Upper lobe of left lung (tissue), 6 donors: ENCODE measurements at regions not wholly inside any gene's neighbourhood (a gene's known extent, or its start where the extent isn't known, plus 50 kb on each side); places are given as distances from the start of the nearest gene placed in this dataset.

Experiments
- ATAC-seq, 2 donors: fragments of 200-7000 bp; cut with Tn5 transposase; one replicate each; pipeline ENCODE4 v1.9.1; 2022; ENCODE audit warnings: mild to moderate bottlenecking in 2 of 2, moderate library complexity in 2 of 2; ENCODE audit not compliant: low FRiP score in 2 of 2
- DNase-seq, 2 donors: peaks; one replicate each; pipeline ENCODE4 v3.0.0-alpha.2; 2019 to 2020
- H3K27ac ChIP-seq, 4 donors: fragments of 200-600 bp; sonication (generic); one replicate each; pipeline ENCODE4 v1.5.1; 2016 to 2019
- H3K27me3 ChIP-seq, 4 donors: fragments of 200-600 bp; sonication (generic); one replicate each; pipeline ENCODE4 v1.5.1; 2017 to 2019
- H3K36me3 ChIP-seq, 4 donors: fragments of 200-600 bp; sonication (generic); one replicate each; pipeline ENCODE4 v1.5.1; 2016 to 2019
- H3K4me1 ChIP-seq, 4 donors: fragments of 200-600 bp; sonication (generic); one replicate each; pipeline ENCODE4 v1.5.1; 2018 to 2019
- H3K4me3 ChIP-seq, 4 donors: fragments of 200-600 bp; sonication (generic); one replicate each; pipeline ENCODE4 v1.5.1; 2017 to 2019; ENCODE audit warnings: mild to moderate bottlenecking in 2 of 4, moderate library complexity in 1 of 4
- H3K9me3 ChIP-seq, 4 donors: fragments of 200-600 bp; sonication (generic); one replicate each; pipeline ENCODE4 v1.5.1; 2018 to 2019
- CTCF ChIP-seq, 6 experiments: fragments of 450-650 bp in 4 of 6; fragments of 200-600 bp in 2 of 6; sonication (generic) in 2 of 6; IDR thresholded peaks; one replicate each; pipeline ENCODE4 v1.5.1; 2016 to 2019; ENCODE audit warnings: antibody characterized with exemption in 6 of 6
- EP300 ChIP-seq, 4 donors: sonication (generic); formaldehyde crosslinking; IDR thresholded peaks; one replicate each; pipeline ENCODE4 v1.5.1; 2017; ENCODE audit warnings: antibody characterized with exemption in 4 of 4, control low read depth in 2 of 4
- POLR2A ChIP-seq, 4 donors: fragments of 450-650 bp; IDR thresholded peaks; one replicate each; pipeline ENCODE4 v1.5.1; 2016 to 2017; ENCODE audit warnings: antibody characterized with exemption in 4 of 4, mild to moderate bottlenecking in 2 of 4
- POLR2AphosphoS5 ChIP-seq, 2 donors: sonication (generic); formaldehyde crosslinking; IDR thresholded peaks; one replicate each; pipeline ENCODE4 v1.5.1; 2017; ENCODE audit warnings: antibody characterized with exemption in 2 of 2
- WGBS, 2 donors: methylation state at CpG; one replicate each; pipeline ENCODE4 v1.1.5; 2017 to 2018; 5-methylcytosine and 5-hydroxymethylcytosine counted together
- donor health status: DM: no; HTN: no; CAD: no; lungs with moderate emphysema.
- donor health status: DM: no; HTN: yes; CAD: no; lungs with severe emphysema.

- Histone ChIP-seq H3K27me3 (no peaks in the 10 kb centered on the region), H3K9me3 (no peaks in the 10 kb centered on the region), H3K27ac (no peak overlapping the region), H3K4me1 (peaks cover 0 to 6% (median 3%) of the 10 kb centered on the region in 4 donors), H3K4me3 (no peak overlapping the region), H3K36me3 (no peaks in the 10 kb centered on the region)
- whole genome bisulfite sequencing, 2 donors, result 85 to 90% methylated on average over 5 to 6 of the region's 6 CpGs
- ATAC-seq (no peak), DNase-seq (no peak)
- TF ChIP-seq POLR2AphosphoS5 (IDR thresholded peaks at IDR 0.05) (no peak), EP300 (IDR thresholded peaks at IDR 0.05) (no peak), CTCF (IDR thresholded peaks at IDR 0.05) (no peak), POLR2A (IDR thresholded peaks at IDR 0.05) (no peak)
Observed at GRCh38 chr5:135119481-135119880, 85.5 kb upstream of the PITX1 start.

- H3K4me1 ChIP-seq, result peaks cover 0 to 6% (median 3%) of the 10 kb centered on the region in 4 donors
- H3K27ac ChIP-seq, result peak overlapping the region in 1 of 4 donors; percentile 11
- DNase-seq (no peak), ATAC-seq (no peak)
- no peaks in the 10 kb centered on the region for H3K27me3 ChIP-seq
- H3K9me3 ChIP-seq, result no peaks in the 10 kb centered on the region
- TF ChIP-seq CTCF (IDR thresholded peaks at IDR 0.05), result no peak
- TF ChIP-seq EP300 (IDR thresholded peaks at IDR 0.05), result no peak
- no peak for TF ChIP-seq POLR2AphosphoS5 (IDR thresholded peaks at IDR 0.05)
- no peak for TF ChIP-seq POLR2A (IDR thresholded peaks at IDR 0.05)
- no peaks in the 10 kb centered on the region for H3K36me3 ChIP-seq
- 89% methylated on average over 5 of the region's 5 CpGs; no CpG with 5 or more reads in 1 of the 2 donors for WGBS, 2 donors
- no peak overlapping the region for H3K4me3 ChIP-seq
Observed at GRCh38 chr5:135117590-135117989, 83.6 kb upstream of the PITX1 start.

- Histone ChIP-seq H3K9me3 (no peaks in the 10 kb centered on the region), H3K36me3 (no peaks in the 10 kb centered on the region), H3K27ac (peak overlapping the region in 1 of 4 donors; percentile 41), H3K4me3 (no peak overlapping the region), H3K27me3 (no peaks in the 10 kb centered on the region), H3K4me1 (peaks cover 0 to 6% (median 3%) of the 10 kb centered on the region in 4 donors)
- WGBS, 2 donors, result 61 to 83% methylated on average over 5 to 6 of the region's 6 CpGs
- ATAC-seq (peak; percentile 54 to 83), DNase-seq (peak in 1 of 2 donors; percentile 78)
- no peak for TF ChIP-seq EP300 (IDR thresholded peaks at IDR 0.05)
- peak in 1 of 4 donors; percentile 64 for TF ChIP-seq POLR2A (IDR thresholded peaks at IDR 0.05)
Observed at GRCh38 chr5:135116160-135116561, 82.1 kb upstream of the PITX1 start.

- H3K27me3 ChIP-seq, result no peaks in the 10 kb centered on the region
- H3K36me3 ChIP-seq, result no peaks in the 10 kb centered on the region
- H3K4me3 ChIP-seq, result no peak overlapping the region
- H3K9me3 ChIP-seq, result no peaks in the 10 kb centered on the region
- TF ChIP-seq CTCF (IDR thresholded peaks at IDR 0.05) (no peak), EP300 (IDR thresholded peaks at IDR 0.05) (no peak), POLR2A (IDR thresholded peaks at IDR 0.05) (no peak), POLR2AphosphoS5 (IDR thresholded peaks at IDR 0.05) (no peak)
- no peak for ATAC-seq
- no peak for DNase-seq
- H3K27ac ChIP-seq, result peak overlapping the region in 1 of 4 donors; percentile 41
- 50 to 54% methylated on average over 6 of the region's 6 CpGs for WGBS, 2 donors
- H3K4me1 ChIP-seq, result peaks cover 0 to 6% (median 3%) of the 10 kb centered on the region in 4 donors
Observed at GRCh38 chr5:135115591-135115990, 81.6 kb upstream of the PITX1 start.

- Histone ChIP-seq H3K9me3 (no peaks in the 10 kb centered on the region), H3K36me3 (no peaks in the 10 kb centered on the region), H3K4me1 (peaks cover 0 to 6% (median 3%) of the 10 kb centered on the region in 4 donors), H3K27ac (no peak overlapping the region), H3K4me3 (no peak overlapping the region), H3K27me3 (no peaks in the 10 kb centered on the region)
- ATAC-seq (no peak), DNase-seq (no peak)
- 80 to 86% methylated on average over 2 of the region's 2 CpGs for WGBS, 2 donors
- TF ChIP-seq EP300 (IDR thresholded peaks at IDR 0.05), result no peak
- no peak for TF ChIP-seq POLR2AphosphoS5 (IDR thresholded peaks at IDR 0.05)
- TF ChIP-seq CTCF (IDR thresholded peaks at IDR 0.05), result no peak
- no peak for TF ChIP-seq POLR2A (IDR thresholded peaks at IDR 0.05)
Observed at GRCh38 chr5:135114759-135115158, 80.7 kb upstream of the PITX1 start.
